Heart left ventricle (tissue), 13 donors: ENCODE measurements at regions not wholly inside any gene's neighbourhood (a gene's known extent, or its start where the extent isn't known, plus 50 kb on each side); places are given as distances from the start of the nearest gene placed in this dataset.

Source experiments
- CTCF ChIP-seq, 12 donors: fragments of 200-600 bp; sonication (generic) in 4 of 12; IDR thresholded peaks; one replicate each; pipeline versions ENCODE4 v1.5.0 to v1.8.0; 2018 to 2022; ENCODE audit warnings: antibody characterized with exemption in 12 of 12, mild to moderate bottlenecking in 5 of 12
- POLR2A ChIP-seq, 2 donors: fragments of 450-650 bp; IDR thresholded peaks; one replicate each; pipeline ENCODE4 v1.6.1; 2017; ENCODE audit warnings: antibody characterized with exemption in 2 of 2, mild to moderate bottlenecking in 2 of 2, moderate library complexity in 2 of 2
- donor health status: ischemic (EF 13 %, LVEDD 7.1; RV severe dilation, severe dysfunction).
- donor health status: DM: no; HTN: yes; CAD: no.
- donor health status: DM: no; HTN: no; CAD: no.
- donor health status: ischemic (EF 25% LVEDD 6.9; RV normal size, moderate dysfunction).
- donor health status: ischemic (EF 25% LVEDD 5.7; RV mildly dilated, moderate dysfunction).
- donor health status: ischemic (EF 35%, LVEDD 5.7; RV mildly dilated, moderate dysfunction).
- donor health status: nonischemic (EF 11% LVEDD 7.7; RV severe dilation, severe dysfunction).
- donor health status: DM: yes; HTN: yes; CAD: no.
- donor health status: PGD.
- donor health status: ischemic (EF 29% LVEDD 5.4; RV normal size, mild dysfunction).
- donor health status: nonischemic (EF 23%, LVEDD 6.1; RV moderate dilation, normal function).

DNA sequence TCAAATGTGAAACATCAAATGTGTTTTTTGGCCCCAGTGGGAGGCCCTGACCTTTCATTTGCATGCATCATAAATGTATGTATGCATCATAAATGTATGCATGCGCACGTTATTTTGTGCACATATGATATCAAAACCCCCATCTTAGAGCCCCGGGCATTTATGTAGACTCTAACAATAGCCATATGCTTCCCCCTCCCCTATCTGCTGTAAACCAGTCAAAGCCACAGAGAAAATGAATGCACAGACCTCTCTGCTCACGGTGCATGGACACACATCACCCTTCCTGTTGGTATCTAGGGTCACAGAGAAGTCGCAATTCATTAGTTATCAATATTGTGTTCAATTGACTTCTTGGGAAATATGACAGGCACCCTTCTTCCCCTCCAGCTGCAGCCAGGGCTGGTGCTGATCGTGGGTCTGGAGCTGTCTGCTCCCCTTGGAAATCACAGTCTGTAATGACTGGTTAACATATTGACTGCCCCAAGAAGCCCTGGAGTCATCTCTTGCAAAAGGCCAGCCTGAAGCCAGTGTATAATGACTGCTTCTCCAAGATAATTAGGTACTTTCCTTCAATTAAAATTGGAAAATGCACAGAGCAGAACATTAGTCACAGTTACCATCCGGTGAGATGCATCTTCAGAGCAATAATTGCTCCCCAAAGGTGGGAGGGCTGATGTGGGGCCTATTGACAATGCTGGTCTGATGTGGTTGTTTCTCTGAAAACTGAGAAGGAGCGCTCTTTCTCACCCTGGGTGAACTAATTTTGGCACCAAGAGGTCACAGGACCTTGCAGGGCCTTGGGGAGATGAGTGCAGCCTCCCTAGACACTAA, 532.2 kb downstream of the CDH26 start:
- no peak for TF ChIP-seq CTCF (IDR thresholded peaks at IDR 0.05)
- no peak for TF ChIP-seq POLR2A (IDR thresholded peaks at IDR 0.05)
